Hepatocyte (in vitro differentiated cells): ENCODE measurements at regions not wholly inside any gene's neighbourhood (a gene's known extent, or its start where the extent isn't known, plus 50 kb on each side); places are given as distances from the start of the nearest gene placed in this dataset.

ENCODE experiments used
- DNase-seq: peaks from one replicate; pipeline ENCODE4 v3.0.0-alpha.2; 2016; ENCODE audit warnings: low spot score
- H2AFZ ChIP-seq: fragments of 200-600 bp; sonication (generic); 2 replicates; pipeline ENCODE4 v1.6.0; 2016; ENCODE audit warnings: antibody characterized with exemption, mild to moderate bottlenecking
- H3K27ac ChIP-seq: fragments of 200-600 bp; sonication (generic); 2 replicates; pipeline ENCODE4 v1.5.1; 2016; ENCODE audit warnings: mild to moderate bottlenecking
- H3K27me3 ChIP-seq: fragments of 200-600 bp; sonication (generic); 2 replicates; pipeline ENCODE4 v1.6.1; 2016
- H3K36me3 ChIP-seq: fragments of 200-600 bp; sonication (generic); replicated peaks from 2 replicates; pipeline ENCODE4 v1.5.1; 2016; ENCODE audit warnings: low read depth; ENCODE audit not compliant: insufficient read depth
- H3K4me1 ChIP-seq: fragments of 200-600 bp; sonication (generic); 2 replicates; pipeline ENCODE4 v1.5.1; 2016; ENCODE audit warnings: mild to moderate bottlenecking, moderate library complexity; ENCODE audit not compliant: insufficient read depth
- H3K4me2 ChIP-seq: fragments of 200-600 bp; sonication (generic); 2 replicates; pipeline ENCODE4 v1.6.0; 2016
- H3K4me3 ChIP-seq: fragments of 200-600 bp; sonication (generic); 2 replicates; pipeline ENCODE4 v1.5.1; 2016; ENCODE audit warnings: mild to moderate bottlenecking
- H3K79me2 ChIP-seq: fragments of 200-600 bp; sonication (generic); 2 replicates; pipeline ENCODE4 v1.6.0; 2017; ENCODE audit warnings: mild to moderate bottlenecking
- H3K9me2 ChIP-seq: fragments of 200-600 bp; sonication (generic); replicated peaks from 2 replicates; pipeline ENCODE4 v1.6.0; 2017; ENCODE audit warnings: mild to moderate bottlenecking; ENCODE audit not compliant: insufficient read depth
- H3K9me3 ChIP-seq: fragments of 200-600 bp; sonication (generic); 2 replicates; pipeline ENCODE4 v1.5.1; 2016; ENCODE audit warnings: low read depth, mild to moderate bottlenecking
- H4K20me1 ChIP-seq: fragments of 200-600 bp; sonication (generic); 2 replicates; pipeline ENCODE4 v1.6.0; 2016; ENCODE audit warnings: mild to moderate bottlenecking; ENCODE audit not compliant: insufficient read depth, poor library complexity, severe bottlenecking
- EZH2 ChIP-seq: fragments of 200-600 bp; sonication (generic); IDR thresholded peaks from 2 replicates; pipeline ENCODE4 v1.6.1; 2016; ENCODE audit warnings: antibody characterized with exemption, mild to moderate bottlenecking, borderline replicate concordance
- EZH2phosphoT487 ChIP-seq: fragments of 200-600 bp; sonication (generic); IDR thresholded peaks from one replicate; pipeline ENCODE4 v1.6.1; 2018; ENCODE audit warnings: antibody characterized with exemption, mild to moderate bottlenecking, low read depth, moderate library complexity; ENCODE audit not compliant: unreplicated experiment, severe bottlenecking
- WGBS: methylation state at CpG from one replicate; pipeline ENCODE4 v1.1.6; 2016; ENCODE audit warnings: low lambda C conversion rate; ENCODE audit errors: missing lambda C conversion rate; 5-methylcytosine and 5-hydroxymethylcytosine counted together
- TF ChIP-seq, protein P1 (sequence below): fragments of 200-600 bp; sonication (generic); IDR thresholded peaks from 2 replicates; pipeline ENCODE4 v1.5.1; 2016; ENCODE audit warnings: antibody characterized with exemption, mild to moderate bottlenecking; ENCODE audit not compliant: poor library complexity

DNA sequence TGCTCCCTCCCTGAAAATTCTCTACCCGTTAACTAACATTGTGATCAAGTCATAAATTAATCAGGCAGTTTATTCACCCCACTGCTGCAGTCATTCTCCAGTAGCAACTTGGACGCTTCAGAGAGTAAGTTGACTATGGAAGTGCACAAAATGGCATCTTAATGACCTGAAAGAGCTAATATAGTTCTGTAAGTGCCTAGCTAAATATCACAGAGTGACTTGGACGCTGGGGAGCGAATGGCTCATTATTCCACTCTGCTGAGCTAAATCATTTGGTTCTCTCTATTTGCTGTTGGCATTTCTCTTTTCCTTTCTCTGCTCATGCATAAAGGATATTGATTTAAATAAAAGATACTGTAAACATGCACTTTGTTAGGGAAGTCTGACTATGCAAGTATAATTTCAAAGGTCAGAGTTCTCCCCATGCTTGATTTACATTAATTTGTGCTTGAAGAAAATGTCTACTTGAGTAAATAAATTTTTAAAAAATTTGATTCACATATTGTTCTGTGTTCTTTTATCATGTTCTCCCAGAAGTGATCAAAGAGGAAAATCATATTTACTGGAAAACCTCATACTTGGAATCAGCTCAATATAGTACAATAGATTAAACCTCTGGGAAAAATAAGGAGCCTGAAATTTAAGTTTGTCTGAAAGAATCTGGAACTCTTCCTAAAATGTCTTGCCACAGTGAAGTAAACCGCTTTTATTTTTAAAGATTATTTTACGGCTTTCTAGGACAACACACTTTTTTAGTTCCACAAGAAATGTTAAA is 169.5 kb upstream of the HAPLN1 start:
- H3K4me2 ChIP-seq: no peak overlapping the region
- H3K27me3 ChIP-seq: no peaks in the 10 kb centered on the region
- H2AFZ ChIP-seq: no peak overlapping the region
- H3K36me3 ChIP-seq: no peaks in the 10 kb centered on the region
- no peak overlapping the region for H3K27ac ChIP-seq
- no peak overlapping the region for H3K4me3 ChIP-seq
- H3K9me3 ChIP-seq: no peaks in the 10 kb centered on the region
- H3K79me2 ChIP-seq: no peaks in the 10 kb centered on the region
- no peak for DNase-seq
- H3K9me2 ChIP-seq: no peaks in the 10 kb centered on the region
- TF ChIP-seq, protein P1, sequence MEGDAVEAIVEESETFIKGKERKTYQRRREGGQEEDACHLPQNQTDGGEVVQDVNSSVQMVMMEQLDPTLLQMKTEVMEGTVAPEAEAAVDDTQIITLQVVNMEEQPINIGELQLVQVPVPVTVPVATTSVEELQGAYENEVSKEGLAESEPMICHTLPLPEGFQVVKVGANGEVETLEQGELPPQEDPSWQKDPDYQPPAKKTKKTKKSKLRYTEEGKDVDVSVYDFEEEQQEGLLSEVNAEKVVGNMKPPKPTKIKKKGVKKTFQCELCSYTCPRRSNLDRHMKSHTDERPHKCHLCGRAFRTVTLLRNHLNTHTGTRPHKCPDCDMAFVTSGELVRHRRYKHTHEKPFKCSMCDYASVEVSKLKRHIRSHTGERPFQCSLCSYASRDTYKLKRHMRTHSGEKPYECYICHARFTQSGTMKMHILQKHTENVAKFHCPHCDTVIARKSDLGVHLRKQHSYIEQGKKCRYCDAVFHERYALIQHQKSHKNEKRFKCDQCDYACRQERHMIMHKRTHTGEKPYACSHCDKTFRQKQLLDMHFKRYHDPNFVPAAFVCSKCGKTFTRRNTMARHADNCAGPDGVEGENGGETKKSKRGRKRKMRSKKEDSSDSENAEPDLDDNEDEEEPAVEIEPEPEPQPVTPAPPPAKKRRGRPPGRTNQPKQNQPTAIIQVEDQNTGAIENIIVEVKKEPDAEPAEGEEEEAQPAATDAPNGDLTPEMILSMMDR: no peak
- no peak for TF ChIP-seq EZH2
- no peak for TF ChIP-seq EZH2phosphoT487
- no peaks in the 10 kb centered on the region for H4K20me1 ChIP-seq
- H3K4me1 ChIP-seq: no peaks in the 10 kb centered on the region
- 90% methylated on average over 6 of the region's 6 CpGs for WGBS

DNA sequence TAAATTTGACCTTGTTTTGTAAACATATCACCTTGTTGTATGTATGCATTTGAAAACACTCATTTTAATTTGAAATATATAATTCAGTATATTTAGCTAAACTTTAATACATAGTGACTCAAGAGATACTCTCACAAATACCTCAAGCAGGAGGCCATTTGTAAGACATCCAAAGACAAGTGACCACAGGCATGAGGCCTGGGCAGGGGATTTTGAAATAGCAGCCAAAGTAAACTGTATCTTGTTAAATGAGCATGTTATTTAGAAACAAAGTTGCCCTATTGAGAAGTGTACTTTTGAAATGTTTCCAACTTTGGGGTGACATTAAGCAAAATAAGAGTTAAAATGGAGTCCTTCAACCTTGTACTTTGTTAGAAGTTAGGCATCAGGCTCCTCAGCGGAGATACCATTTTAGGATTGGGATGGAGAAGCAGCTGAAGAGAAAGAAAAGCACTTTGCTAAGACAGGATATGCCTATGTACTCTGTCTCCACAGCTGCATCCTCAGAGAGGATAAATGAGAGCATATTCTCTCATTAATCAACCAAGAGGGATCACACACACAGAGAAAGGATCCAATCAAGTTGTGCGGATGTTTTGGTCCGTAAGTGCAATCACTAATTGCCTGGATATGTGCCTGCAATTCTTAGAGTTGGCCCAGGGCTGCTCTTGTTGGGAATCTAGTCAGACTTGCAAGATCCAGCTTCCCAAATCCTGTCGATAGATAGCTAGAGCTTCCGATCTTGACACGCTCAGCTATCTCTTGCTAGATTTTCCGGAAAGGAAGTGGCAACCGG is 157.5 kb upstream of the HAPLN1 start:
- Histone ChIP-seq H3K27ac (no peak overlapping the region), H3K9me2 (no peaks in the 10 kb centered on the region), H3K36me3 (no peaks in the 10 kb centered on the region), H3K9me3 (no peaks in the 10 kb centered on the region), H3K27me3 (no peaks in the 10 kb centered on the region), H4K20me1 (no peaks in the 10 kb centered on the region), H3K4me2 (no peak overlapping the region), H3K4me1 (no peaks in the 10 kb centered on the region), H2AFZ (no peak overlapping the region), H3K79me2 (no peaks in the 10 kb centered on the region), H3K4me3 (no peak overlapping the region)
- WGBS: 87% methylated on average over 8 of the region's 8 CpGs
- DNase-seq: no peak
- TF ChIP-seq, protein P1: no peak
- TF ChIP-seq EZH2 (no peak), EZH2phosphoT487 (no peak)

GRCh38 chr5:83871533-83872395 is 151.1 kb upstream of the HAPLN1 start:
- no peak overlapping the region for H3K27ac ChIP-seq
- DNase-seq: no peak
- H3K27me3 ChIP-seq: no peaks in the 10 kb centered on the region
- no peak overlapping the region for H3K4me2 ChIP-seq
- no peaks in the 10 kb centered on the region for H3K79me2 ChIP-seq
- no peak for TF ChIP-seq EZH2phosphoT487
- TF ChIP-seq, protein P1: no peak
- TF ChIP-seq EZH2: no peak
- no peaks in the 10 kb centered on the region for H3K4me1 ChIP-seq
- no peaks in the 10 kb centered on the region for H3K9me2 ChIP-seq
- H4K20me1 ChIP-seq: no peaks in the 10 kb centered on the region
- H3K36me3 ChIP-seq: no peaks in the 10 kb centered on the region
- H3K9me3 ChIP-seq: no peaks in the 10 kb centered on the region
- no peak overlapping the region for H2AFZ ChIP-seq
- H3K4me3 ChIP-seq: no peak overlapping the region
- 89% methylated on average over 6 of the region's 6 CpGs for WGBS
